ENCODE measurements at regions not wholly inside any gene's neighbourhood (a gene's known extent, or its start where the extent isn't known, plus 50 kb on each side); places are given as distances from the start of the nearest gene placed in this dataset.

DNA sequence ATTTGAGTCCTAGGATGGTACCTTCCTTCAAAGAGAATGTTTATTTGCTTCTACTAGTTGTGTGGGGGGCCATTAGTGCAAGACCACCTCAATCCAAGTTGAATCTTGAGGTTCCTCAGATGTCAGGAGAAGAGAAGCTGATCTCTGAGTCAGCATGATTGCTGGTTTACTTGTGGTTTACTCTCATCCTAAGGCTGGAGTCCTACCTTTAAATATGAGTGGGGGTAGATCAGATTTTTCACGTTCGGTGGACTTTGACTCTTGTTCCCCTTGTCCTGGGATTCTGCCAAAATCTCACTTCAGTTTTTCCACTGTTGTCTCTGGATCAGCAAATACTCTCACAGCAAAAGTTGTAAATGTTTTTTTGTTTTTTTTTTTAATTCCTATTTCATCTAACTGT, 84.6 kb upstream of the F13A1 start:
- H3K4me2 ChIP-seq (ENCODE audit: low read length): peak overlapping the region; percentile 95; the same call in 1 of the 2 replicates
- H3K4me1 ChIP-seq (ENCODE audit: control insufficient read depth, low read length): peaks cover 68% of the 10 kb centered on the region
- peaks cover 2% of the 10 kb centered on the region; the same call in 1 of the 2 replicates for H3K9me3 ChIP-seq (ENCODE audit: control insufficient read depth, insufficient read depth, low read length)
- no peaks in the 10 kb centered on the region for H3K36me3 ChIP-seq (ENCODE audit: control insufficient read depth, low read length)
- no peak for TF ChIP-seq EZH2phosphoT487 (IDR thresholded peaks at IDR 0.05; ENCODE audit: borderline replicate concordance, low read length)
- TF ChIP-seq, protein P1, sequence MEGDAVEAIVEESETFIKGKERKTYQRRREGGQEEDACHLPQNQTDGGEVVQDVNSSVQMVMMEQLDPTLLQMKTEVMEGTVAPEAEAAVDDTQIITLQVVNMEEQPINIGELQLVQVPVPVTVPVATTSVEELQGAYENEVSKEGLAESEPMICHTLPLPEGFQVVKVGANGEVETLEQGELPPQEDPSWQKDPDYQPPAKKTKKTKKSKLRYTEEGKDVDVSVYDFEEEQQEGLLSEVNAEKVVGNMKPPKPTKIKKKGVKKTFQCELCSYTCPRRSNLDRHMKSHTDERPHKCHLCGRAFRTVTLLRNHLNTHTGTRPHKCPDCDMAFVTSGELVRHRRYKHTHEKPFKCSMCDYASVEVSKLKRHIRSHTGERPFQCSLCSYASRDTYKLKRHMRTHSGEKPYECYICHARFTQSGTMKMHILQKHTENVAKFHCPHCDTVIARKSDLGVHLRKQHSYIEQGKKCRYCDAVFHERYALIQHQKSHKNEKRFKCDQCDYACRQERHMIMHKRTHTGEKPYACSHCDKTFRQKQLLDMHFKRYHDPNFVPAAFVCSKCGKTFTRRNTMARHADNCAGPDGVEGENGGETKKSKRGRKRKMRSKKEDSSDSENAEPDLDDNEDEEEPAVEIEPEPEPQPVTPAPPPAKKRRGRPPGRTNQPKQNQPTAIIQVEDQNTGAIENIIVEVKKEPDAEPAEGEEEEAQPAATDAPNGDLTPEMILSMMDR (IDR thresholded peaks at IDR 0.05; ENCODE audit: low read depth, low read length, poor library complexity, severe bottlenecking): no peak
- no peaks in the 10 kb centered on the region for H3K27me3 ChIP-seq (ENCODE audit: control insufficient read depth, low read length)
- no peaks in the 10 kb centered on the region for H3K79me2 ChIP-seq (ENCODE audit: control insufficient read depth, low read length)
- no peak overlapping the region for H3K4me3 ChIP-seq (ENCODE audit: low read length)
- no peaks in the 10 kb centered on the region for H3K9me2 ChIP-seq (replicated peaks; ENCODE audit: control insufficient read depth, low read length)
- H3F3A ChIP-seq (ENCODE audit: control insufficient read depth, insufficient read depth): peaks cover 23% of the 10 kb centered on the region
- peak overlapping the region; percentile 89 for H3K27ac ChIP-seq (ENCODE audit: low read depth, low read length)
- H4K20me1 ChIP-seq (ENCODE audit: control insufficient read depth, insufficient read depth, low read depth, low read length): no peaks in the 10 kb centered on the region

DNA sequence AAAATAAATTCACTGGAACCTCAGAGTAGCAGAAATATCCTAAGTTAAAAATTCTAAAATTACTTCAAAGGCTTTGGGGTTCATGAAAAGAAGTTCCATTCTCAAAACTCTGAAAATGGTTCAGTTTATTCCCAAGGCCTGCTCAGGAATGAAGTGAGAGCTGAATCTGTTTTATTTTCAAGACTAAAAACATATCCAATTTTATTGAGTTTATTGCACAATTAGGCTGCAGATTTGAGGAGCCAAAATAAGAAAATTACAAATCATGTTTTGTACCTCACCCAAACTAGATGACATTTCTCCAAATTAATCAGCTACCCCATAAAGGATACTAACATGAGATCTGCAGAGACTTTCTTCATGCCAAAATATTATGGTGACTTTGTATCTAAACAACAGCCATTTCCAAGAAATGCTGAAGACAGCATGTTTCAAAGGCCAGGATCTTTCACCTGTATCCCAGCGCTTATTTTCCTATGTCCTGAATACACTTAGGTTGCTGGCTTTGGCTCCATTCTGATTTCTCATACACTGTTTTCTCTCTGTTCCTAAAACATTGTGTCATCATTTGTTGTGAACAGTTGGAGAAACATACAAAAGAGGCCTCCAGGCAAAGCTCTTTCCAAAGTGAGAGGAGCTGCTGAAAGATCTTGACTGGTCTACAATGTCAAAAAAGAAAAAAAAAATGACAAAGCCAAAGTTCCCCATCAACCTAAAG, 85.7 kb upstream of the F13A1 start:
- peak overlapping the region; percentile 95 for H3K4me2 ChIP-seq (ENCODE audit: low read length)
- H3K36me3 ChIP-seq (ENCODE audit: control insufficient read depth, low read length): no peaks in the 10 kb centered on the region
- H3K4me3 ChIP-seq (ENCODE audit: low read length): peak overlapping the region; percentile 69
- no peaks in the 10 kb centered on the region for H4K20me1 ChIP-seq (ENCODE audit: control insufficient read depth, insufficient read depth, low read depth, low read length)
- H3K9me3 ChIP-seq (ENCODE audit: control insufficient read depth, insufficient read depth, low read length): peaks cover 2% of the 10 kb centered on the region; the same call in 1 of the 2 replicates
- no peaks in the 10 kb centered on the region for H3K79me2 ChIP-seq (ENCODE audit: control insufficient read depth, low read length)
- TF ChIP-seq EZH2phosphoT487 (IDR thresholded peaks at IDR 0.05; ENCODE audit: borderline replicate concordance, low read length): no peak
- TF ChIP-seq, protein P1 (IDR thresholded peaks at IDR 0.05; ENCODE audit: low read depth, low read length, poor library complexity, severe bottlenecking): no peak
- no peaks in the 10 kb centered on the region for H3K9me2 ChIP-seq (replicated peaks; ENCODE audit: control insufficient read depth, low read length)
- H3K27ac ChIP-seq (ENCODE audit: low read depth, low read length): peak overlapping the region; percentile 89
- peaks cover 23% of the 10 kb centered on the region for H3F3A ChIP-seq (ENCODE audit: control insufficient read depth, insufficient read depth)
- H3K27me3 ChIP-seq (ENCODE audit: control insufficient read depth, low read length): no peaks in the 10 kb centered on the region
- peaks cover 73% of the 10 kb centered on the region for H3K4me1 ChIP-seq (ENCODE audit: control insufficient read depth, low read length)

DNA sequence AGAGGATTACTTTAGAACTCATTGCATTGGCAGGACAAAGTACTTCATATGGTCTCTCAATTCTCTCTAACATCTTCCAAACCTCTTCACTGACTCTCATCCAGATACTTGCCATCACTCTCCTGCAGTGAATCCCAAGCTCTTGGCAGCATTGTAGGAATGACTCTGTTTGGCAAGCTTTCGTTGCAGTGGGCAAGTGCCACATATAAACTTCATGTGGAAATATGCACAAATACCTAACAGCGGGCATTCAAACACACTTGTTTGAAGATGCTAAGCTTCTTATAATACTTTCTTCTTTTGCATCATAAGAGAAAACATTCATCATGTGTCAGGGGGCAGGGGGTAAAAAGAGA, 86.2 kb upstream of the F13A1 start:
- Histone ChIP-seq H3K36me3 (ENCODE audit: control insufficient read depth, low read length) (no peaks in the 10 kb centered on the region), H3K27ac (ENCODE audit: low read depth, low read length) (peak overlapping the region; percentile 89), H3K4me3 (ENCODE audit: low read length) (peak overlapping the region; percentile 69), H3K27me3 (ENCODE audit: control insufficient read depth, low read length) (no peaks in the 10 kb centered on the region), H3F3A (ENCODE audit: control insufficient read depth, insufficient read depth) (peaks cover 23% of the 10 kb centered on the region), H3K4me1 (ENCODE audit: control insufficient read depth, low read length) (peaks cover 73% of the 10 kb centered on the region), H3K9me2 (replicated peaks; ENCODE audit: control insufficient read depth, low read length) (no peaks in the 10 kb centered on the region), H3K79me2 (ENCODE audit: control insufficient read depth, low read length) (no peaks in the 10 kb centered on the region), H3K4me2 (ENCODE audit: low read length) (peak overlapping the region; percentile 95), H3K9me3 (ENCODE audit: control insufficient read depth, insufficient read depth, low read length) (peaks cover 2% of the 10 kb centered on the region; the same call in 1 of the 2 replicates), H4K20me1 (ENCODE audit: control insufficient read depth, insufficient read depth, low read depth, low read length) (no peaks in the 10 kb centered on the region)
- TF ChIP-seq EZH2phosphoT487 (IDR thresholded peaks at IDR 0.05; ENCODE audit: borderline replicate concordance, low read length): no peak
- TF ChIP-seq, protein P1 (IDR thresholded peaks at IDR 0.05; ENCODE audit: low read depth, low read length, poor library complexity, severe bottlenecking): no peak
